Parathyroid adenoma (tissue), 2 donors: ENCODE measurements at regions not wholly inside any gene's neighbourhood (a gene's known extent, or its start where the extent isn't known, plus 50 kb on each side); places are given as distances from the start of the nearest gene placed in this dataset.

ENCODE experiments used
- H2AFZ ChIP-seq: fragments of 300-600 bp; sonication (generic); one replicate; pipeline ENCODE4 v1.7.0; 2017; ENCODE audit warnings: antibody characterized with exemption, mild to moderate bottlenecking
- H3K27ac ChIP-seq: fragments of 300-600 bp; sonication (generic); one replicate; pipeline ENCODE4 v1.7.0; 2017
- H3K27me3 ChIP-seq: fragments of 300-600 bp; sonication (generic); one replicate; pipeline ENCODE4 v1.7.0; 2017; ENCODE audit warnings: low read length; ENCODE audit not compliant: control insufficient read depth, insufficient read depth
- H3K36me3 ChIP-seq: fragments of 300-600 bp; sonication (generic); one replicate; pipeline ENCODE4 v1.7.0; 2017; ENCODE audit warnings: low read length; ENCODE audit not compliant: control insufficient read depth, insufficient read depth
- H3K4me1 ChIP-seq: fragments of 300-600 bp; sonication (generic); one replicate; pipeline ENCODE4 v1.7.0; 2017; ENCODE audit warnings: control low read depth
- H3K4me2 ChIP-seq: fragments of 300-600 bp; sonication (generic); one replicate; pipeline ENCODE4 v1.7.0; 2017; ENCODE audit warnings: low read length
- H3K4me3 ChIP-seq: fragments of 300-600 bp; sonication (generic); one replicate; pipeline ENCODE4 v1.7.0; 2017; ENCODE audit warnings: low read depth, low read length
- H3K79me2 ChIP-seq: fragments of 300-600 bp; sonication (generic); one replicate; pipeline ENCODE4 v1.7.0; 2017; ENCODE audit warnings: control low read depth
- H3K9ac ChIP-seq: fragments of 300-600 bp; sonication (generic); one replicate; pipeline ENCODE4 v1.7.0; 2017; ENCODE audit warnings: mild to moderate bottlenecking
- H3K9me3 ChIP-seq: fragments of 300-600 bp; sonication (generic); one replicate; pipeline ENCODE4 v1.7.0; 2017; ENCODE audit warnings: low read length; ENCODE audit not compliant: control insufficient read depth
- CTCF ChIP-seq: fragments of 300-600 bp; sonication (generic); IDR thresholded peaks from one replicate; pipeline ENCODE4 v1.7.0; 2017; ENCODE audit warnings: antibody characterized with exemption, mild to moderate bottlenecking
- donor health status: primary hyperparathyroidism.

GRCh38 chr13:47433461-47434005, 536.7 kb upstream of the HTR2A start:
- Histone ChIP-seq H3K4me3 (no peak overlapping the region), H3K4me1 (no peaks in the 10 kb centered on the region), H3K27ac (no peak overlapping the region), H2AFZ (no peak overlapping the region), H3K27me3 (no peaks in the 10 kb centered on the region), H3K79me2 (no peaks in the 10 kb centered on the region), H3K36me3 (no peaks in the 10 kb centered on the region), H3K9me3 (peaks cover 3% of the 10 kb centered on the region), H3K9ac (no peak overlapping the region), H3K4me2 (no peak overlapping the region)
- no peak for TF ChIP-seq CTCF

GRCh38 chr13:47426126-47426849, 529.4 kb upstream of the HTR2A start:
- peaks cover 3% of the 10 kb centered on the region for H3K9me3 ChIP-seq
- no peak overlapping the region for H2AFZ ChIP-seq
- no peak overlapping the region for H3K27ac ChIP-seq
- no peak overlapping the region for H3K4me2 ChIP-seq
- H3K4me1 ChIP-seq: no peaks in the 10 kb centered on the region
- no peak overlapping the region for H3K4me3 ChIP-seq
- no peaks in the 10 kb centered on the region for H3K36me3 ChIP-seq
- H3K9ac ChIP-seq: no peak overlapping the region
- no peak for TF ChIP-seq CTCF
- no peaks in the 10 kb centered on the region for H3K79me2 ChIP-seq
- H3K27me3 ChIP-seq: no peaks in the 10 kb centered on the region

GRCh38 chr13:47421525-47421924, 524.7 kb upstream of the HTR2A start:
- no peaks in the 10 kb centered on the region for H3K27me3 ChIP-seq
- H3K4me3 ChIP-seq: no peak overlapping the region
- H3K9ac ChIP-seq: no peak overlapping the region
- no peak for TF ChIP-seq CTCF
- H3K4me1 ChIP-seq: no peaks in the 10 kb centered on the region
- H3K36me3 ChIP-seq: no peaks in the 10 kb centered on the region
- H2AFZ ChIP-seq: no peak overlapping the region
- H3K9me3 ChIP-seq: no peaks in the 10 kb centered on the region
- no peaks in the 10 kb centered on the region for H3K79me2 ChIP-seq
- H3K27ac ChIP-seq: no peak overlapping the region
- H3K4me2 ChIP-seq: no peak overlapping the region

GRCh38 chr13:47420568-47420967, 523.7 kb upstream of the HTR2A start:
- TF ChIP-seq CTCF: no peak
- Histone ChIP-seq H3K4me1 (no peaks in the 10 kb centered on the region), H3K36me3 (no peaks in the 10 kb centered on the region), H3K27me3 (no peaks in the 10 kb centered on the region), H3K27ac (no peak overlapping the region), H3K79me2 (no peaks in the 10 kb centered on the region), H3K9me3 (no peaks in the 10 kb centered on the region), H2AFZ (no peak overlapping the region), H3K4me2 (no peak overlapping the region), H3K9ac (no peak overlapping the region), H3K4me3 (no peak overlapping the region)

GRCh38 chr13:47420020-47420419, 523.2 kb upstream of the HTR2A start:
- Histone ChIP-seq H3K4me2 (no peak overlapping the region), H3K9ac (no peak overlapping the region), H3K79me2 (no peaks in the 10 kb centered on the region), H3K4me3 (no peak overlapping the region), H2AFZ (no peak overlapping the region), H3K27me3 (no peaks in the 10 kb centered on the region), H3K27ac (no peak overlapping the region), H3K36me3 (no peaks in the 10 kb centered on the region), H3K4me1 (no peaks in the 10 kb centered on the region), H3K9me3 (no peaks in the 10 kb centered on the region)
- TF ChIP-seq CTCF: no peak
